ENCODE measurements at regions not wholly inside any gene's neighbourhood (a gene's known extent, or its start where the extent isn't known, plus 50 kb on each side); places are given as distances from the start of the nearest gene placed in this dataset.

DNA sequence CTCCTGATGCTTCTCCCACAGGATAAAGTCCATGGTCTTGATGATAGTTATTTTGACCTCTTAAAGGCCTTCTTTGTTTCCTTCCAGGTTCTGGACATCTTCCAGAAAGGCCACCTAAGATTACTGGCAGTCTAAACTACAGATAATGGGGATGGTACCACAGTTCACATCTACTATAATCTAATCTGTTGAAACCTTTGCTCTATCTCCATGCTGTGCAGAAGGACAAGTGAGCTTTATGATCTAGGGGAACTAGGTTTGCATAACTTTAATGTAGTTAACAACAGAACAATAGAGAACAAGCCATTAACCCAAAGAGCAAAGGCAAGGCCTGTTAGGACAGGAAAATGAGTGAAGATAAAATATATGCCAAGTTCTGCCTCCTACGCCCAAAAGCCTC lies 103.9 kb upstream of the KLHL13 start:
- TF ChIP-seq POLR2A (IDR thresholded peaks at IDR 0.05): no peak
- TF ChIP-seq, protein P1, sequence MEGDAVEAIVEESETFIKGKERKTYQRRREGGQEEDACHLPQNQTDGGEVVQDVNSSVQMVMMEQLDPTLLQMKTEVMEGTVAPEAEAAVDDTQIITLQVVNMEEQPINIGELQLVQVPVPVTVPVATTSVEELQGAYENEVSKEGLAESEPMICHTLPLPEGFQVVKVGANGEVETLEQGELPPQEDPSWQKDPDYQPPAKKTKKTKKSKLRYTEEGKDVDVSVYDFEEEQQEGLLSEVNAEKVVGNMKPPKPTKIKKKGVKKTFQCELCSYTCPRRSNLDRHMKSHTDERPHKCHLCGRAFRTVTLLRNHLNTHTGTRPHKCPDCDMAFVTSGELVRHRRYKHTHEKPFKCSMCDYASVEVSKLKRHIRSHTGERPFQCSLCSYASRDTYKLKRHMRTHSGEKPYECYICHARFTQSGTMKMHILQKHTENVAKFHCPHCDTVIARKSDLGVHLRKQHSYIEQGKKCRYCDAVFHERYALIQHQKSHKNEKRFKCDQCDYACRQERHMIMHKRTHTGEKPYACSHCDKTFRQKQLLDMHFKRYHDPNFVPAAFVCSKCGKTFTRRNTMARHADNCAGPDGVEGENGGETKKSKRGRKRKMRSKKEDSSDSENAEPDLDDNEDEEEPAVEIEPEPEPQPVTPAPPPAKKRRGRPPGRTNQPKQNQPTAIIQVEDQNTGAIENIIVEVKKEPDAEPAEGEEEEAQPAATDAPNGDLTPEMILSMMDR (IDR thresholded peaks at IDR 0.05): no peak
- Histone ChIP-seq H3K4me1 (peaks cover 0 to 6% (median 0%) of the 10 kb centered on the region in 12 donors), H3K36me3 (no peaks in the 10 kb centered on the region), H3K27me3 (peaks cover 0 to 7% (median 0%) of the 10 kb centered on the region in 9 donors), H3K4me3 (no peak overlapping the region), H3K9me3 (no peaks in the 10 kb centered on the region), H3K27ac (peak overlapping the region in 1 of 12 donors; percentile 41)
- no peak for ATAC-seq
- no peak for DNase-seq
- WGBS, 4 donors: 61 to 83% (median 72%) methylated on average over 1 of the region's 1 CpG
- intact Hi-C loops (cut with DNase I): loop anchor here in 7 of 10 donors (10.0 kb wide), 1 partner anchor 226 kb away; no protein-coding TSS in a partner anchor

DNA sequence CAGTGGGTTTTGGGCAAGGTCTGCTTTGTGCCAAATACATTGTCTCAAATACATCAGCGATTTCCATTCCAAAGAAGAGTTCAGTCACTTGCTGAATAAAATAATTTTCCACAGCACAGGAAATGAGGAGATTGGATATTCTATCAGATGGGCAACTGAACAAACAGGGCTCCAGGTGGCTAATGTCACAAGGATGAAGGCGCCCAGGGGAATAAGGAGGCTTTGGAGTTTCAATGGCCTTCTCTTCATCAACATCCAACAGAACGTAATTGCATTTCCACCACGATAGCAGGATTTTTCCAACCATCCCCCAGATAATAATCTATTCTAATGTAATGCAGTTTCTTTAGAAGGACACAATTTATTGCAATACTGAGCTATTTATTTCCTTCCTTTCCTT lies 104.7 kb upstream of the KLHL13 start:
- Histone ChIP-seq H3K9me3 (no peaks in the 10 kb centered on the region), H3K4me1 (peaks cover 0 to 4% (median 0%) of the 10 kb centered on the region in 12 donors), H3K27ac (peak overlapping the region in 1 of 12 donors; percentile 41), H3K36me3 (no peaks in the 10 kb centered on the region), H3K27me3 (peaks cover 0 to 7% (median 0%) of the 10 kb centered on the region in 9 donors), H3K4me3 (no peak overlapping the region)
- intact Hi-C loops (cut with DNase I): loop anchor here in 7 of 10 donors (10.0 kb wide), 1 partner anchor 226 kb away; no protein-coding TSS in a partner anchor
- no peak for TF ChIP-seq POLR2A (IDR thresholded peaks at IDR 0.05)
- TF ChIP-seq, protein P1 (IDR thresholded peaks at IDR 0.05): no peak
- WGBS, 4 donors: 44 to 65% (median 54%) methylated on average over 4 of the region's 4 CpGs
- peak in 2 of 4 donors; percentile 38 to 56 for ATAC-seq
- peak in 1 of 5 donors; percentile 18 for DNase-seq

DNA sequence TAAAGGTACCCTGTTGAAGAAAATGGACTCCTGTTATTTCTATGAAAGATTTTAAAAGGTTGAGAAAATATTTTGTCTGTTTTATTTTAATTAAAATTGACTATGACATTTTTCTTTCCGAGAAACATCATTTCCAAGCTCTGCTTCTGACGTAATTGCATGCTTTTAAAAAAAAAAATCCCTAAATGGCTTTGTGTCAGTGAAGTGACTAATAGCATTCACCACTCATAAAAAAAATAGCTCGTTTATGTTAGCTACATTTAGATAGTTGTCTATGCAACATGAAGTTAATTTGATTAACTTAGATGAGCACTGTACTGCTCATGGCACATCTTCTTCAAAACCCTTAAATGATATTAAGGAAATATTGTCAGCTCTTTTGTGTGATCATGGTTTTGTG lies 105.1 kb upstream of the KLHL13 start:
- no peaks in the 10 kb centered on the region for H3K36me3 ChIP-seq
- H3K27ac ChIP-seq: no peak overlapping the region
- H3K27me3 ChIP-seq: peaks cover 0 to 7% (median 0%) of the 10 kb centered on the region in 9 donors
- ATAC-seq: no peak
- WGBS, 4 donors: 38 to 46% (median 38%) methylated on average over 3 of the region's 3 CpGs
- no peak overlapping the region for H3K4me3 ChIP-seq
- peaks cover 0 to 4% (median 0%) of the 10 kb centered on the region in 12 donors for H3K4me1 ChIP-seq
- no peak for DNase-seq
- no peaks in the 10 kb centered on the region for H3K9me3 ChIP-seq
- intact Hi-C loops (cut with DNase I): loop anchor here in 7 of 10 donors (10.0 kb wide), 1 partner anchor 227 kb away; no protein-coding TSS in a partner anchor
- TF ChIP-seq POLR2A (IDR thresholded peaks at IDR 0.05): no peak
- TF ChIP-seq, protein P1 (IDR thresholded peaks at IDR 0.05): no peak

DNA sequence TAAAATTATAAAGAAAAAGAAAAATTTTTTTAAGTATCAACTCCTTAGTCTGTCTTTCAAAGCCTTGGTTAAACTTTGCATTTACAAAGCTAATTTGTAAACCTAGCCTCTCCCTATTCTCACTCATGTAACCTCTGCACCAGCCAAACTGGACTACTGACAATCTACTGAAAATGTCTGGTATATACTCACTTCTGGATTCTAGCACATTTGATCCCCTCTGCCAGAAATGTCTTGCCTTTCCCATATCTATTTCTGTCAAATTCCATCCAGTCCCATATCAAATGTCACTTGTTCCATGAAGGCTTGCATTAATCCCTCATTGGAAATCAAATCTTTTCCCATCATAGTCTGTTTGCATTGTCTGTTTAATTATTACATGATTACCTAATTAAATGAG lies 105.8 kb upstream of the KLHL13 start:
- no peak for TF ChIP-seq POLR2A (IDR thresholded peaks at IDR 0.05)
- TF ChIP-seq, protein P1 (IDR thresholded peaks at IDR 0.05): no peak
- no peaks in the 10 kb centered on the region for H3K36me3 ChIP-seq
- H3K27ac ChIP-seq: no peak overlapping the region
- H3K9me3 ChIP-seq: no peaks in the 10 kb centered on the region
- ATAC-seq (no peak), DNase-seq (no peak)
- no peak overlapping the region for H3K4me3 ChIP-seq
- intact Hi-C loops (cut with DNase I): loop anchor here in 7 of 10 donors (10.0 kb wide), 1 partner anchor 228 kb away; no protein-coding TSS in a partner anchor
- peaks cover 0 to 7% (median 0%) of the 10 kb centered on the region in 9 donors for H3K27me3 ChIP-seq
- peaks cover 0 to 4% (median 0%) of the 10 kb centered on the region in 12 donors for H3K4me1 ChIP-seq
